ENCODE measurements at regions not wholly inside any gene's neighbourhood (a gene's known extent, or its start where the extent isn't known, plus 50 kb on each side); places are given as distances from the start of the nearest gene placed in this dataset.

GRCh38 chr7:51759985-51760384 is 443.4 kb upstream of the COBL start:
- TF ChIP-seq CTCF (conservative IDR thresholded peaks at IDR 0.05; ENCODE audit: low read depth, low read length) (no peak), POLR2A (IDR thresholded peaks at IDR 0.05; ENCODE audit: low read depth, low read length) (no peak), ELK1 (IDR thresholded peaks at IDR 0.05; ENCODE audit: borderline replicate concordance, low read depth, low read length) (no peak), MAZ (IDR thresholded peaks at IDR 0.05; ENCODE audit: borderline replicate concordance, low read depth, low read length) (no peak), USF2 (IDR thresholded peaks at IDR 0.05; ENCODE audit: low read depth, low read length) (no peak)
